ENCODE measurements at regions not wholly inside any gene's neighbourhood (a gene's known extent, or its start where the extent isn't known, plus 50 kb on each side); places are given as distances from the start of the nearest gene placed in this dataset.

DNA sequence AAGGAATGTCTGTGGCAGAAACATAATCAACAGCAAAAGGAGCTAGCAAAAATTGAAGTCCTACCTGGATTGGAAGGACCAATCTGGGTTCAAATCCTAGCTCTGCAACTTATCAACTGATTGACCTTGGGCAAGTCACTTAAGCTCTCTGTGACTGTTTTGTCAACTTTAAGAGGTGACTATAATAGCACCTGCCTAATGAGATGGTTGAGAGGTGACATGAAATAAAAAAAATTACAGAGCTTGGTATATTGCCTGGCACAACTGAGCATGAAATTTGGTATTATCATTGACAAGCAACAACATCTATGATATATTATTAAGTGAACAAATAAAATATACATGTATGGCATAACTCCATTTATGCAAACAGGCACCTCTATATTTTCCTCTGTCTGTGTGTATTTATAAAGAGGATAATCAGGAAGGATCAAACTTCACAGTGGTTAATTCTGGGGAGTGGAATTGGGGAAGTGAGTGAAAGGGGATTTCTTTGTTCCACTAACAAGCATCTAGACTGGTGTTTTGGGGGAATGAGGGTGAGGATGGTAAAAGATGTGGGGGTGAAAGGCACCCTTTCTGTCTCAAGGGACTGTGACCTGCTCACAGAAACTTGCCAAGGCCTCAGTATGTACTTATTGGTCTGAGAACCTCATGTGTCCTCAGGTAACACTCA, 132.8 kb upstream of the SERTAD2 start:
- Histone ChIP-seq H3K9me3 (ENCODE audit: control extremely low read depth in 1 of 5, control insufficient read depth in 4 of 5, insufficient read depth in 2 of 5, low read depth in 1 of 5, low read length in 4 of 5) (no peaks in the 10 kb centered on the region), H3K27ac (ENCODE audit: insufficient read depth in 1 of 2, low read depth in 1 of 2, low read length in 2 of 2, poor library complexity in 1 of 2, severe bottlenecking in 2 of 2) (no peak overlapping the region), H3K27me3 (replicated peaks in 2 of 5; ENCODE audit: control insufficient read depth in 4 of 5, insufficient read depth in 5 of 5, low read length in 4 of 5) (no peaks in the 10 kb centered on the region), H3K4me3 (ENCODE audit: control insufficient read depth in 1 of 7, extremely low read depth in 1 of 7, insufficient read depth in 4 of 7, low read depth in 2 of 7, low read length in 6 of 7) (no peak overlapping the region), H3K36me3 (ENCODE audit: control insufficient read depth in 4 of 4, insufficient read depth in 4 of 4, low read length in 3 of 4) (no peaks in the 10 kb centered on the region), H3K4me1 (ENCODE audit: control extremely low read depth in 1 of 4, control insufficient read depth in 4 of 4, insufficient read depth in 4 of 4, low read length in 3 of 4) (peaks cover 0 to 5% (median 2%) of the 10 kb centered on the region in 4 experiments)
- ChIA-PET CTCF (interaction anchor here (0.7 to 1.4 kb wide), 5 partner anchors 11 to 67 kb away, joined by 3 to 4 read pairs (median 3); no protein-coding TSS in a partner anchor), POLR2A (no interaction called here)
- peak in 2 of 3 donors; percentile 51 to 53 for DNase-seq

GRCh38 chr2:64787019-64787365, 133.3 kb upstream of the SERTAD2 start:
- Histone ChIP-seq H3K27me3 (replicated peaks in 2 of 5; ENCODE audit: control insufficient read depth in 4 of 5, insufficient read depth in 5 of 5, low read length in 4 of 5) (no peaks in the 10 kb centered on the region), H3K9me3 (ENCODE audit: control extremely low read depth in 1 of 5, control insufficient read depth in 4 of 5, insufficient read depth in 2 of 5, low read depth in 1 of 5, low read length in 4 of 5) (no peaks in the 10 kb centered on the region), H3K4me1 (ENCODE audit: control extremely low read depth in 1 of 4, control insufficient read depth in 4 of 4, insufficient read depth in 4 of 4, low read length in 3 of 4) (peaks cover 0 to 5% (median 2%) of the 10 kb centered on the region in 4 experiments), H3K27ac (ENCODE audit: insufficient read depth in 1 of 2, low read depth in 1 of 2, low read length in 2 of 2, poor library complexity in 1 of 2, severe bottlenecking in 2 of 2) (no peak overlapping the region), H3K4me3 (ENCODE audit: control insufficient read depth in 1 of 7, extremely low read depth in 1 of 7, insufficient read depth in 4 of 7, low read depth in 2 of 7, low read length in 6 of 7) (no peak overlapping the region), H3K36me3 (ENCODE audit: control insufficient read depth in 4 of 4, insufficient read depth in 4 of 4, low read length in 3 of 4) (no peaks in the 10 kb centered on the region)
- ChIA-PET POLR2A (no interaction called here), CTCF (interaction anchor here (0.7 to 1.4 kb wide), 2 partner anchors 34 to 43 kb away, joined by 3 to 4 read pairs; no protein-coding TSS in a partner anchor)
- 94% methylated on average over 5 of the region's 6 CpGs for WGBS (ENCODE audit: insufficient coverage)
- no peak for DNase-seq

GRCh38 chr2:64787698-64788097, 134.0 kb upstream of the SERTAD2 start:
- no peak overlapping the region for H3K27ac ChIP-seq (ENCODE audit: insufficient read depth in 1 of 2, low read depth in 1 of 2, low read length in 2 of 2, poor library complexity in 1 of 2, severe bottlenecking in 2 of 2)
- no peak for DNase-seq
- H3K27me3 ChIP-seq (replicated peaks in 2 of 5; ENCODE audit: control insufficient read depth in 4 of 5, insufficient read depth in 5 of 5, low read length in 4 of 5) = no peaks in the 10 kb centered on the region
- H3K4me1 ChIP-seq (ENCODE audit: control extremely low read depth in 1 of 4, control insufficient read depth in 4 of 4, insufficient read depth in 4 of 4, low read length in 3 of 4) = peaks cover 0 to 5% (median 2%) of the 10 kb centered on the region in 4 experiments
- H3K4me3 ChIP-seq (ENCODE audit: control insufficient read depth in 1 of 7, extremely low read depth in 1 of 7, insufficient read depth in 4 of 7, low read depth in 2 of 7, low read length in 6 of 7) = no peak overlapping the region
- ChIA-PET CTCF (interaction anchor here (1.4 kb wide), 1 partner anchor 42 kb away, joined by 3 read pairs; no protein-coding TSS in a partner anchor), POLR2A (interaction anchor here (1.1 kb wide), 1 partner anchor 10 kb away, joined by 3 read pairs; no protein-coding TSS in a partner anchor)
- WGBS (ENCODE audit: insufficient coverage) = 93% methylated on average over 3 of the region's 5 CpGs
- H3K9me3 ChIP-seq (ENCODE audit: control extremely low read depth in 1 of 5, control insufficient read depth in 4 of 5, insufficient read depth in 2 of 5, low read depth in 1 of 5, low read length in 4 of 5) = no peaks in the 10 kb centered on the region
- H3K36me3 ChIP-seq (ENCODE audit: control insufficient read depth in 4 of 4, insufficient read depth in 4 of 4, low read length in 3 of 4) = no peaks in the 10 kb centered on the region

DNA sequence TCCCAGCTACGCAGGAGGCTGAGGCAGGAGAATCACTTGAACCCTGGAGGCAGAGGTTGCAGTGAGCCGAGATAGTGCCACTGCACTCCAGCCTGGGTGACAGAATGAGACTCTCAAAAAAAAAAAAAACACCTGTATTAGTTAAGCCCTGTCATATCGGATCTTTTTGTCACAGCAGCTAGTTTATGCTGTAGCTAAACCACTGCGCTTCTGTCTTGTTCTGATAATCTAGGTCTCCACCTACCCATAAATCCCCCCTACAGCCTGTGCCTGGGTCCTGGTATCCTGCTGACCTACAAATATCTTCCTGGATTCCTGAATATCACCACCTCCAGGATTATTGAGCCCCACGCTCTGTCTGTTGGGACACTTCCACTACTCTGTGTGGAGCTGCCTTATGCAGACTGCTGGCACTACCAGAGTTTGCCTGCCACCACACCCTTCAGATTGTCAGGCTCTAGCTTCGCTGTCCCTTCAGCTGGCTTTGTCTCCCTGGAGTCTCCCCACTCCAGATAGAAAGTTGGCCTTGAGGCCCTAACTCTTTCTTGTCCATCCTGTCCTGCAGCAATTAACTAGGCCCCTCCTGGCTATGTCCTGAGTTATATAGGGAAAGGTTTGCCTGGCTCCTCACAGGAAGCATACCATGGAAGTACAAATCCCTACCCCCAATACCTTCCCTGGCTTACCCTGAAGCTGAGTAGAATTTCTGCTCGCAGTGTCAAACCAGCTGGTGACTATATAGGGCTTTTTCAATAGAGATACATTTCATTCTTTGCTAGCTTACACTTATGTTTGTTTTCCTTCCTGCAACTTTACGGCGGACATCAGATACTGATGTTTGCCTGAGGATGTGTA, 136.0 kb upstream of the SERTAD2 start:
- DNase-seq = no peak
- no peak overlapping the region for H3K4me3 ChIP-seq (ENCODE audit: control insufficient read depth in 1 of 7, extremely low read depth in 1 of 7, insufficient read depth in 4 of 7, low read depth in 2 of 7, low read length in 6 of 7)
- no peaks in the 10 kb centered on the region for H3K27me3 ChIP-seq (replicated peaks in 2 of 5; ENCODE audit: control insufficient read depth in 4 of 5, insufficient read depth in 5 of 5, low read length in 4 of 5)
- no peaks in the 10 kb centered on the region for H3K9me3 ChIP-seq (ENCODE audit: control extremely low read depth in 1 of 5, control insufficient read depth in 4 of 5, insufficient read depth in 2 of 5, low read depth in 1 of 5, low read length in 4 of 5)
- ChIA-PET CTCF (interaction anchor here (0.6 to 1.6 kb wide), 3 partner anchors 15 to 239 kb away, joined by 3 to 6 read pairs (median 3); no protein-coding TSS in a partner anchor), POLR2A (no interaction called here)
- no peaks in the 10 kb centered on the region for H3K36me3 ChIP-seq (ENCODE audit: control insufficient read depth in 4 of 4, insufficient read depth in 4 of 4, low read length in 3 of 4)
- H3K4me1 ChIP-seq (ENCODE audit: control extremely low read depth in 1 of 4, control insufficient read depth in 4 of 4, insufficient read depth in 4 of 4, low read length in 3 of 4) = peaks cover 0 to 5% (median 2%) of the 10 kb centered on the region in 4 experiments
- 98% methylated on average over 8 of the region's 9 CpGs for WGBS (ENCODE audit: insufficient coverage)
- no peak overlapping the region for H3K27ac ChIP-seq (ENCODE audit: insufficient read depth in 1 of 2, low read depth in 1 of 2, low read length in 2 of 2, poor library complexity in 1 of 2, severe bottlenecking in 2 of 2)

DNA sequence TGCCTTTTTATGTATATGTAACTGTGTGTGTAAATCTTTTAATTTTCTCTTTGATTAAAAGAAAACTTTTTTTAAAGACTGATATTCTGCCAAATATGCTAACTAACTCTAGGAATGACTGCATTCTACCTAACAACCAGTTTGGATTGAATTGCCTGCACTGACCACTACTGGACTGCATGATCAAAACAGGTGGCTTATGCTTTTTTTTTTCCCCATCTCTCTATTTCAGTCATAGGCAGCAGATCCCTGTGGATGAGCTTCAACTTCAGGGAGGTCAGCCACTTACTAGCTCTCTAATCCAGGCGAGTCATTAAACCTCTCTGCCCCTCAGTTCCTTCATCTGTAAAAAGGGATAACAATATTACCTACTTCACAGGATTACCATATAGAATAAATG, 138.6 kb upstream of the SERTAD2 start:
- peaks cover 0 to 9% (median 3%) of the 10 kb centered on the region in 4 experiments for H3K4me1 ChIP-seq (ENCODE audit: control extremely low read depth in 1 of 4, control insufficient read depth in 4 of 4, insufficient read depth in 4 of 4, low read length in 3 of 4)
- no peak for DNase-seq
- H3K27me3 ChIP-seq (replicated peaks in 2 of 5; ENCODE audit: control insufficient read depth in 4 of 5, insufficient read depth in 5 of 5, low read length in 4 of 5) = no peaks in the 10 kb centered on the region
- H3K9me3 ChIP-seq (ENCODE audit: control extremely low read depth in 1 of 5, control insufficient read depth in 4 of 5, insufficient read depth in 2 of 5, low read depth in 1 of 5, low read length in 4 of 5) = no peaks in the 10 kb centered on the region
- CTCF ChIA-PET = interaction anchor here (1.6 to 1.7 kb wide), 3 partner anchors 11 to 38 kb away, joined by 4 to 9 read pairs (median 4); no protein-coding TSS in a partner anchor
- no peak overlapping the region for H3K4me3 ChIP-seq (ENCODE audit: control insufficient read depth in 1 of 7, extremely low read depth in 1 of 7, insufficient read depth in 4 of 7, low read depth in 2 of 7, low read length in 6 of 7)
- POLR2A ChIA-PET = no interaction called here
- no peaks in the 10 kb centered on the region for H3K36me3 ChIP-seq (ENCODE audit: control insufficient read depth in 4 of 4, insufficient read depth in 4 of 4, low read length in 3 of 4)
- H3K27ac ChIP-seq (ENCODE audit: insufficient read depth in 1 of 2, low read depth in 1 of 2, low read length in 2 of 2, poor library complexity in 1 of 2, severe bottlenecking in 2 of 2) = no peak overlapping the region
- WGBS (ENCODE audit: insufficient coverage) = 100% methylated on average over 1 of the region's 1 CpG

DNA sequence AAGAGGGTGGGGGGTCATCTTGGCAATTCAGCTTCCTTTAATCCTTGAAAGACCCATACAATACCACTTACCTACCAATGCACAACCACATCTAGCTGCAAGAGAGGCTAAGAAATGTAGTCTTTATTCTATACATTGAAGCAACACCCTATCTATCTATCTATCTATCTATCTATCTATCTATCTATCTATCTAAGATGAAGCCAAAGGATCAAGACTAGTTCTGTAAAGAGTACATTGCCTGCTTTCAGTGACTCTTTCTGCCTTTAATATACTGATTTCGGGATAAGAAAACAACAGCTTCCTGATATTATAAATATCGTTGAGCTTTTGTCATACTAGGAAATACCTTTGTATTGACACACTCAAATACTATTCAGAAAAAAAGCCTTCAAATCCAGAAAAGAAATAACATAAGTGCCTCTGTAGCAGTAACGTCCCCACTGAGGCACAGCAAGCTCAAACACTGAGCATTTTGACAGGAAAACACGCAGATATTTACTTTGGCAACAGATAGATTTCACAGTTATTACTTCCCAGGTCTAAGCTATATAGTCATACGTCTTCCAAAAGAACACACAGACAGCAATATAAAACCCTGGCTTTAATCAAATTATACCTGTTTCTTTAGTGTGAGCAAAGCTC, 139.4 kb upstream of the SERTAD2 start:
- ChIA-PET POLR2A (no interaction called here), CTCF (interaction anchor here (0.7 to 1.6 kb wide), 5 partner anchors 24 to 46 kb away, joined by 3 to 4 read pairs (median 4); no protein-coding TSS in a partner anchor)
- Histone ChIP-seq H3K9me3 (ENCODE audit: control extremely low read depth in 1 of 5, control insufficient read depth in 4 of 5, insufficient read depth in 2 of 5, low read depth in 1 of 5, low read length in 4 of 5) (no peaks in the 10 kb centered on the region), H3K4me1 (ENCODE audit: control extremely low read depth in 1 of 4, control insufficient read depth in 4 of 4, insufficient read depth in 4 of 4, low read length in 3 of 4) (peaks cover 0 to 18% (median 10%) of the 10 kb centered on the region in 4 experiments), H3K27ac (ENCODE audit: insufficient read depth in 1 of 2, low read depth in 1 of 2, low read length in 2 of 2, poor library complexity in 1 of 2, severe bottlenecking in 2 of 2) (no peak overlapping the region), H3K36me3 (ENCODE audit: control insufficient read depth in 4 of 4, insufficient read depth in 4 of 4, low read length in 3 of 4) (no peaks in the 10 kb centered on the region), H3K27me3 (replicated peaks in 2 of 5; ENCODE audit: control insufficient read depth in 4 of 5, insufficient read depth in 5 of 5, low read length in 4 of 5) (no peaks in the 10 kb centered on the region), H3K4me3 (ENCODE audit: control insufficient read depth in 1 of 7, extremely low read depth in 1 of 7, insufficient read depth in 4 of 7, low read depth in 2 of 7, low read length in 6 of 7) (no peak overlapping the region)
- WGBS (ENCODE audit: insufficient coverage) = 98% methylated on average over 3 of the region's 5 CpGs
- no peak for DNase-seq
